ENCODE measurements at regions not wholly inside any gene's neighbourhood (a gene's known extent, or its start where the extent isn't known, plus 50 kb on each side); places are given as distances from the start of the nearest gene placed in this dataset.

DNA sequence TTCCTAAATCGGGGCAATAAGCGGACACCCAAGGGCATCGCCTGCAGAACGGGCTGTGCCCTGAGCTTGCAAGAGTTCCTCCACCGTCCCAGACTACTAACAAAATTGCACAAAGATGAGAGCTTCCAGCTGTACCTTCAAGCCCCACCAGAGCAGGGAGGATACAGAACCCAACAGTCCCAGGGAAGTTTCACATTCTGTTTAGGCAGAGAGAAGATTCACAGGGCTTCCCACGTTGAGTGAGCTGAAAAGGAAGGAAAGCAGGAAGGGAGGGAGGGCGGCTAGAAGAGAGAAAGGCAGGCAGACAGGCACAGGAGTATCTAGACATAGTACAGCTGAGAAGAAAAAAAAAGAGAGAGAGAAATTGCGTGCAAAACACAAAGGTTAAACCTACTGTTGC lies 112.6 kb upstream of the AFDN start (continued):
- TF ChIP-seq POLR2AphosphoS5 (IDR thresholded peaks at IDR 0.05; ENCODE audit: low read depth) (no peak), ZNF331 (CRISPR knock-in tag; IDR thresholded peaks at IDR 0.05; ENCODE audit: low read depth) (no peak)

DNA sequence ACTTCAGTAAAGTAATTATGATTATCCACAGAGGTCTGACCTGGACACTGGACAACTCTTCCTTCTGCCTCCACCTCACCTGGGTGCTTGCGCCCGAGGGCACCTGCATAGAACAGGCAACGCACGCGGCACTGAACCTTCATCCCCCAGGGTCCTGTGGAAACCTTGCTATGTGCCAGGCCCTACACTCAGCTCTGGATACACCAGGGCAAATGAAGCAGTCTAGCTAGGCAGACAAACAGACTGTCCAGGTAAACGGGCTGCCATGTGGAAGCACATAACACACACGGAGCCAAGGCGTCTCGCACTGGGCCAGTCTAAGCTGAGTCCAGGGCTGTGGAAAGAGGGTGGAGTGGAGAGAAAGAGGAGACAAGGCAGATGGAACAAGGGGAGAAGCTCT lies 109.3 kb upstream of the AFDN start:
- ATAC-seq (no peak), DNase-seq (ENCODE audit: low spot score) (no peak)
- Histone ChIP-seq H3K36me3 (ENCODE audit: insufficient read depth) (no peaks in the 10 kb centered on the region), H3K79me2 (replicated peaks; ENCODE audit: insufficient read depth) (no peaks in the 10 kb centered on the region), H3F3A (replicated peaks; ENCODE audit: low read depth) (no peaks in the 10 kb centered on the region), H3K27me3 (ENCODE audit: insufficient read depth) (no peaks in the 10 kb centered on the region), H4K20me1 (replicated peaks; ENCODE audit: insufficient read depth) (no peaks in the 10 kb centered on the region), H3K27ac (ENCODE audit: low read depth) (no peak overlapping the region), H3K4me1 (ENCODE audit: insufficient read depth) (peaks cover 10% of the 10 kb centered on the region; the same call in 1 of the 2 replicates), H3K4me2 (no peak overlapping the region), H3K9me2 (ENCODE audit: insufficient read depth) (no peaks in the 10 kb centered on the region), H3K4me3 (no peak overlapping the region), H2AFZ (no peak overlapping the region)
- TF ChIP-seq STAT1 (IDR thresholded peaks at IDR 0.05; ENCODE audit: unreplicated experiment) = no peak
- no peak for TF ChIP-seq JUNB (IDR thresholded peaks at IDR 0.05; ENCODE audit: unreplicated experiment)
- TF ChIP-seq, protein P1, sequence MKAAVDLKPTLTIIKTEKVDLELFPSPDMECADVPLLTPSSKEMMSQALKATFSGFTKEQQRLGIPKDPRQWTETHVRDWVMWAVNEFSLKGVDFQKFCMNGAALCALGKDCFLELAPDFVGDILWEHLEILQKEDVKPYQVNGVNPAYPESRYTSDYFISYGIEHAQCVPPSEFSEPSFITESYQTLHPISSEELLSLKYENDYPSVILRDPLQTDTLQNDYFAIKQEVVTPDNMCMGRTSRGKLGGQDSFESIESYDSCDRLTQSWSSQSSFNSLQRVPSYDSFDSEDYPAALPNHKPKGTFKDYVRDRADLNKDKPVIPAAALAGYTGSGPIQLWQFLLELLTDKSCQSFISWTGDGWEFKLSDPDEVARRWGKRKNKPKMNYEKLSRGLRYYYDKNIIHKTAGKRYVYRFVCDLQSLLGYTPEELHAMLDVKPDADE (IDR thresholded peaks at IDR 0.05) = no peak
- TF ChIP-seq, protein P2, sequence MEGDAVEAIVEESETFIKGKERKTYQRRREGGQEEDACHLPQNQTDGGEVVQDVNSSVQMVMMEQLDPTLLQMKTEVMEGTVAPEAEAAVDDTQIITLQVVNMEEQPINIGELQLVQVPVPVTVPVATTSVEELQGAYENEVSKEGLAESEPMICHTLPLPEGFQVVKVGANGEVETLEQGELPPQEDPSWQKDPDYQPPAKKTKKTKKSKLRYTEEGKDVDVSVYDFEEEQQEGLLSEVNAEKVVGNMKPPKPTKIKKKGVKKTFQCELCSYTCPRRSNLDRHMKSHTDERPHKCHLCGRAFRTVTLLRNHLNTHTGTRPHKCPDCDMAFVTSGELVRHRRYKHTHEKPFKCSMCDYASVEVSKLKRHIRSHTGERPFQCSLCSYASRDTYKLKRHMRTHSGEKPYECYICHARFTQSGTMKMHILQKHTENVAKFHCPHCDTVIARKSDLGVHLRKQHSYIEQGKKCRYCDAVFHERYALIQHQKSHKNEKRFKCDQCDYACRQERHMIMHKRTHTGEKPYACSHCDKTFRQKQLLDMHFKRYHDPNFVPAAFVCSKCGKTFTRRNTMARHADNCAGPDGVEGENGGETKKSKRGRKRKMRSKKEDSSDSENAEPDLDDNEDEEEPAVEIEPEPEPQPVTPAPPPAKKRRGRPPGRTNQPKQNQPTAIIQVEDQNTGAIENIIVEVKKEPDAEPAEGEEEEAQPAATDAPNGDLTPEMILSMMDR (conservative IDR thresholded peaks at IDR 0.05; ENCODE audit: low read depth in 2 of 2) = no peak
- no peak for TF ChIP-seq NANOG (IDR thresholded peaks at IDR 0.05; ENCODE audit: borderline replicate concordance)
- TF ChIP-seq ZNF114 (CRISPR knock-in tag; IDR thresholded peaks at IDR 0.05) = no peak
- TF ChIP-seq EZH2 (IDR thresholded peaks at IDR 0.05; ENCODE audit: low read depth, unreplicated experiment) = no peak
- no peak for TF ChIP-seq ZNF331 (CRISPR knock-in tag; IDR thresholded peaks at IDR 0.05; ENCODE audit: low read depth)
- TF ChIP-seq EZH2phosphoT487 (IDR thresholded peaks at IDR 0.05; ENCODE audit: unreplicated experiment) = no peak
- no peak for TF ChIP-seq CREB1 (CRISPR knock-in tag; IDR thresholded peaks at IDR 0.05; ENCODE audit: low read depth)
- TF ChIP-seq POLR2AphosphoS5 (IDR thresholded peaks at IDR 0.05; ENCODE audit: low read depth) = no peak
- TF ChIP-seq, protein P3, sequence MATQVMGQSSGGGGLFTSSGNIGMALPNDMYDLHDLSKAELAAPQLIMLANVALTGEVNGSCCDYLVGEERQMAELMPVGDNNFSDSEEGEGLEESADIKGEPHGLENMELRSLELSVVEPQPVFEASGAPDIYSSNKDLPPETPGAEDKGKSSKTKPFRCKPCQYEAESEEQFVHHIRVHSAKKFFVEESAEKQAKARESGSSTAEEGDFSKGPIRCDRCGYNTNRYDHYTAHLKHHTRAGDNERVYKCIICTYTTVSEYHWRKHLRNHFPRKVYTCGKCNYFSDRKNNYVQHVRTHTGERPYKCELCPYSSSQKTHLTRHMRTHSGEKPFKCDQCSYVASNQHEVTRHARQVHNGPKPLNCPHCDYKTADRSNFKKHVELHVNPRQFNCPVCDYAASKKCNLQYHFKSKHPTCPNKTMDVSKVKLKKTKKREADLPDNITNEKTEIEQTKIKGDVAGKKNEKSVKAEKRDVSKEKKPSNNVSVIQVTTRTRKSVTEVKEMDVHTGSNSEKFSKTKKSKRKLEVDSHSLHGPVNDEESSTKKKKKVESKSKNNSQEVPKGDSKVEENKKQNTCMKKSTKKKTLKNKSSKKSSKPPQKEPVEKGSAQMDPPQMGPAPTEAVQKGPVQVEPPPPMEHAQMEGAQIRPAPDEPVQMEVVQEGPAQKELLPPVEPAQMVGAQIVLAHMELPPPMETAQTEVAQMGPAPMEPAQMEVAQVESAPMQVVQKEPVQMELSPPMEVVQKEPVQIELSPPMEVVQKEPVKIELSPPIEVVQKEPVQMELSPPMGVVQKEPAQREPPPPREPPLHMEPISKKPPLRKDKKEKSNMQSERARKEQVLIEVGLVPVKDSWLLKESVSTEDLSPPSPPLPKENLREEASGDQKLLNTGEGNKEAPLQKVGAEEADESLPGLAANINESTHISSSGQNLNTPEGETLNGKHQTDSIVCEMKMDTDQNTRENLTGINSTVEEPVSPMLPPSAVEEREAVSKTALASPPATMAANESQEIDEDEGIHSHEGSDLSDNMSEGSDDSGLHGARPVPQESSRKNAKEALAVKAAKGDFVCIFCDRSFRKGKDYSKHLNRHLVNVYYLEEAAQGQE (IDR thresholded peaks at IDR 0.05; ENCODE audit: unreplicated experiment) = no peak
- TF ChIP-seq, protein P4, sequence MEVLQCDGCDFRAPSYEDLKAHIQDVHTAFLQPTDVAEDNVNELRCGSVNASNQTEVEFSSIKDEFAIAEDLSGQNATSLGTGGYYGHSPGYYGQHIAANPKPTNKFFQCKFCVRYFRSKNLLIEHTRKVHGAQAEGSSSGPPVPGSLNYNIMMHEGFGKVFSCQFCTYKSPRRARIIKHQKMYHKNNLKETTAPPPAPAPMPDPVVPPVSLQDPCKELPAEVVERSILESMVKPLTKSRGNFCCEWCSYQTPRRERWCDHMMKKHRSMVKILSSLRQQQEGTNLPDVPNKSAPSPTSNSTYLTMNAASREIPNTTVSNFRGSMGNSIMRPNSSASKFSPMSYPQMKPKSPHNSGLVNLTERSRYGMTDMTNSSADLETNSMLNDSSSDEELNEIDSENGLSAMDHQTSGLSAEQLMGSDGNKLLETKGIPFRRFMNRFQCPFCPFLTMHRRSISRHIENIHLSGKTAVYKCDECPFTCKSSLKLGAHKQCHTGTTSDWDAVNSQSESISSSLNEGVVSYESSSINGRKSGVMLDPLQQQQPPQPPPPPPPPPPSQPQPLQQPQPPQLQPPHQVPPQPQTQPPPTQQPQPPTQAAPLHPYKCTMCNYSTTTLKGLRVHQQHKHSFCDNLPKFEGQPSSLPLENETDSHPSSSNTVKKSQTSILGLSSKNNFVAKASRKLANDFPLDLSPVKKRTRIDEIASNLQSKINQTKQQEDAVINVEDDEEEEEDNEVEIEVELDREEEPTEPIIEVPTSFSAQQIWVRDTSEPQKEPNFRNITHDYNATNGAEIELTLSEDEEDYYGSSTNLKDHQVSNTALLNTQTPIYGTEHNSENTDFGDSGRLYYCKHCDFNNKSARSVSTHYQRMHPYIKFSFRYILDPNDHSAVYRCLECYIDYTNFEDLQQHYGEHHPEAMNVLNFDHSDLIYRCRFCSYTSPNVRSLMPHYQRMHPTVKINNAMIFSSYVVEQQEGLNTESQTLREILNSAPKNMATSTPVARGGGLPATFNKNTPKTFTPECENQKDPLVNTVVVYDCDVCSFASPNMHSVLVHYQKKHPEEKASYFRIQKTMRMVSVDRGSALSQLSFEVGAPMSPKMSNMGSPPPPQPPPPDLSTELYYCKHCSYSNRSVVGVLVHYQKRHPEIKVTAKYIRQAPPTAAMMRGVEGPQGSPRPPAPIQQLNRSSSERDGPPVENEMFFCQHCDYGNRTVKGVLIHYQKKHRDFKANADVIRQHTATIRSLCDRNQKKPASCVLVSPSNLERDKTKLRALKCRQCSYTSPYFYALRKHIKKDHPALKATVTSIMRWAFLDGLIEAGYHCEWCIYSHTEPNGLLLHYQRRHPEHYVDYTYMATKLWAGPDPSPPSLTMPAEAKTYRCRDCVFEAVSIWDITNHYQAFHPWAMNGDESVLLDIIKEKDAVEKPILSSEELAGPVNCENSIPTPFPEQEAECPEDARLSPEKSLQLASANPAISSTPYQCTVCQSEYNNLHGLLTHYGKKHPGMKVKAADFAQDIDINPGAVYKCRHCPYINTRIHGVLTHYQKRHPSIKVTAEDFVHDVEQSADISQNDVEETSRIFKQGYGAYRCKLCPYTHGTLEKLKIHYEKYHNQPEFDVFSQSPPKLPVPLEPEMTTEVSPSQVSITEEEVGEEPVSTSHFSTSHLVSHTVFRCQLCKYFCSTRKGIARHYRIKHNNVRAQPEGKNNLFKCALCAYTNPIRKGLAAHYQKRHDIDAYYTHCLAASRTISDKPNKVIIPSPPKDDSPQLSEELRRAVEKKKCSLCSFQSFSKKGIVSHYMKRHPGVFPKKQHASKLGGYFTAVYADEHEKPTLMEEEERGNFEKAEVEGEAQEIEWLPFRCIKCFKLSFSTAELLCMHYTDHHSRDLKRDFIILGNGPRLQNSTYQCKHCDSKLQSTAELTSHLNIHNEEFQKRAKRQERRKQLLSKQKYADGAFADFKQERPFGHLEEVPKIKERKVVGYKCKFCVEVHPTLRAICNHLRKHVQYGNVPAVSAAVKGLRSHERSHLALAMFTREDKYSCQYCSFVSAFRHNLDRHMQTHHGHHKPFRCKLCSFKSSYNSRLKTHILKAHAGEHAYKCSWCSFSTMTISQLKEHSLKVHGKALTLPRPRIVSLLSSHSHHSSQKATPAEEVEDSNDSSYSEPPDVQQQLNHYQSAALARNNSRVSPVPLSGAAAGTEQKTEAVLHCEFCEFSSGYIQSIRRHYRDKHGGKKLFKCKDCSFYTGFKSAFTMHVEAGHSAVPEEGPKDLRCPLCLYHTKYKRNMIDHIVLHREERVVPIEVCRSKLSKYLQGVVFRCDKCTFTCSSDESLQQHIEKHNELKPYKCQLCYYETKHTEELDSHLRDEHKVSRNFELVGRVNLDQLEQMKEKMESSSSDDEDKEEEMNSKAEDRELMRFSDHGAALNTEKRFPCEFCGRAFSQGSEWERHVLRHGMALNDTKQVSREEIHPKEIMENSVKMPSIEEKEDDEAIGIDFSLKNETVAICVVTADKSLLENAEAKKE (CRISPR knock-in tag; IDR thresholded peaks at IDR 0.05) = no peak
- Mint-ChIP-seq H3K27ac (no peak overlapping the region), H3K9me3 (no peaks in the 10 kb centered on the region; the same call in 1 of the 3 replicates), H3K4me3 (no peak overlapping the region), H3K4me1 (peaks cover 16% of the 10 kb centered on the region), H3K36me3 (ENCODE audit: low read depth) (no peaks in the 10 kb centered on the region), H3K27me3 (ENCODE audit: insufficient read depth, low read depth, poor library complexity) (peaks cover 11% of the 10 kb centered on the region)
